CMK (cell line): ENCODE measurements at regions not wholly inside any gene's neighbourhood (a gene's known extent, or its start where the extent isn't known, plus 50 kb on each side); places are given as distances from the start of the nearest gene placed in this dataset.

Experiments used
- DNase-seq: peaks from one replicate; pipeline ENCODE4 v3.0.0-alpha.2; 2010; ENCODE audit warnings: low read depth

DNA sequence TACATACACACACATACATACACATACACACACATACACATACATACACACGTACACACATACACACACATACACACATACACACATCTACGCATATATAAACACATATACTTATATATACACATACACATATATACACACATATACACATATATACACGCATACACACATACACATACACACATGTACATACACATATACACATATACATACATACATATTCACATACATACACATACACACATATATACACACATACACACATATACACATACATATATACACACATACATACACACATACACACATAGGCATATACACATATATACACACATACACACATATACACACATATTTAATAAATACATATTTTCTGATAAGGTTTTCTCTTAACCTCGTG is 324.0 kb downstream of the RPS6KC1 start:
- no peak for DNase-seq

DNA sequence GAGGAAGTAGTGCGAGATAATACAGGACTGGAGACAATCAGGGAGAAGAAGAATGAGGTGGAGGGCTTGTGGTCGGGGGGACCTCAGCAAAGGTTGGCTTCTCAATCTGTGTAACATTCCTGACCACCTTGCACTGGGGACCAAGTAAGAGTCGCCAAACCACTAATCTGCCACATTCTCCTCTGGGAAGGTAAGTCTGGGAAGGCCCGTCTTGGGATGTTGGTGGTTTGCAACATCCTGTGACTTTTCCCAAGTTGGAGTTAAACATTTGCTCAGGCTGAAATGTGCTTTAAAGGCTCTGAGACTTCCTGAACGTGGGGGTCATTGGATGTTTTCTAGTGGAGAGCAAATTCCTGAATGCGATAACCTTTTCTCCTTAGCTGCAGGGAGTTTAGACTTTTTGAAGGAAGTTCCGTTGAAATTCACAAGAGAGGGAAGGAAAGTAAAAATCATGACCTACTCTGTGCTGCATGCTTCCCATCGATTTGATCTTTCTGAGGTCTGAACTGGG is 325.9 kb downstream of the RPS6KC1 start:
- DNase-seq: no peak

DNA sequence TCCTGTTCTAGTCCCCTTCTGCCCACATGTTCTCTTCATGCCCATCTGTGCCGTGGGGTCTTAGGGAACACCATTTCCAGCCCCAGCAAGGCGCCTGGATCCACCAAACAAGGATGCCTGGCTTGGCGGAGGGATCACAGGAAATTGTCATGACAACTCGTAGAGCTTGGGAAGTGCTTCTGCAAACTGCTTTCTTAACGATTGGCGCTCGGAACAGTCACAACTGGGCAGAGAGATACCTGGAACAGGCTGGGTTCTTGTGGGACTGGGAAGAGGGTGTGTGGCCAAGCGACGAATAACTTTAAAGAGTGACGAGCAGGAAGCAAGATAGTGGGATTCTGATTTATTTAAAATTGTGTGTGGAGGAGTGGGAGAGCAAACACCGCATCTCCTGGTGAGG is 329.8 kb downstream of the RPS6KC1 start:
- no peak for DNase-seq

DNA sequence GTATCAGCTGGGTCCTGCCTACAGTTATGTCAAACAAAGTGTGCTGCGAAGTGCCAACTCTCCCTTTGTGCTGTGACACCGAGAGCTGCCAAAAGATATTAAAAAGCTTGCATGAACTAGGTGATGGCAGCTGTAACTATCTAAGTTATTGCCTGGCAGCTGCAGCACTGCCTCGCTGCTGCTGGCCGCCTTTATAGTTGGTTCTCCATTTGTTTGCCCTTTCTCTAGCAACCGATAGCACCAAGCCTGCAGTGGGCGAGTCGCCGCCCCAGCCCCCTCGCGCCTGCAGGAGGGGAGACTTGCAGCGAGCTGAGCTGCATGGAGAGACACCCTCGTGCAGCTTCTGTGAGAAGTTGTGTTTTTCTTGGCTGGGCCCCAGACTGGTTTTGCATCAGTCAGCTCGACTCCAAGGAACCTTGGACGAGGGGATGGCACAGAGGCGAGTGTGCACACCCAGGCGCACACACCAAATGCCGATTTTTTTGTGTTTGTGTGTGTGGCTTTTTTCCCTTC is 330.6 kb downstream of the RPS6KC1 start:
- no peak for DNase-seq

DNA sequence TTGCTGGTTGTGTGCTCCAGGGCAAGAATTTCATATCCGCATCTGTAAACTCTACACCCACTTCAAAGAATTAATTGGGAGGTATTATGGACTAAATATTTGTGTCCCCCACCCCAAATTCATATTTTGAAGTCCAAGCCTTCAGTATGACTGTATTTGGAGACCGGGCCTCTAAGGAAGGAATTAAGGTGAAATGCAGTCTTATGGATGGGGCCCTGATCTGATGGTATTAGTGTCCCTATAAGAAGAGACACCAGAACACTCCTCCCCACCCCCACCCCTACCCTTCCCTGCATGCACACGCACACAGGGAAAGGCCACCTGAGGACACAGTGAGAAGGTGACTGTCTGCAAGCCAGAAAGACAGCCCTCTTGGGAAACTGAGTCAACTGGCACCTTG is 332.4 kb downstream of the RPS6KC1 start:
- no peak for DNase-seq

DNA sequence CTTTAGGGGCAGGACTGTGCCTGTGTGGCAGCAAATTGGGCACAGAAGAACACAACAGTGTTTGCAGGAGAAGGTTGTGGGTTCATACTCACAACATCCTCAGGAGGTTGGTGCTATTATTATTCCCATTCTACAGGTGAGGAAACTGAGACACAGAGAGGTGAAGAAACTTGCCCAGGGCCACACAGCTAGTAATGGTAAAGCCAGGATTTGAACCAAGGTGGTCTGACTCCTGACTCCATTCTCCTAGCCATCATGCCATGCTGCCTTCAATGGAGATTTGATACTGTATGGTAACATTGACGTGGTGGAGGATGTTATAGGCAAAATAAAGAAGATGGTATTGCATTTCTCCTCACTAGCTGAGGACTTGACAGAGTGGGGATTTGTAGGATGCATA is 334.2 kb downstream of the RPS6KC1 start:
- no peak for DNase-seq

DNA sequence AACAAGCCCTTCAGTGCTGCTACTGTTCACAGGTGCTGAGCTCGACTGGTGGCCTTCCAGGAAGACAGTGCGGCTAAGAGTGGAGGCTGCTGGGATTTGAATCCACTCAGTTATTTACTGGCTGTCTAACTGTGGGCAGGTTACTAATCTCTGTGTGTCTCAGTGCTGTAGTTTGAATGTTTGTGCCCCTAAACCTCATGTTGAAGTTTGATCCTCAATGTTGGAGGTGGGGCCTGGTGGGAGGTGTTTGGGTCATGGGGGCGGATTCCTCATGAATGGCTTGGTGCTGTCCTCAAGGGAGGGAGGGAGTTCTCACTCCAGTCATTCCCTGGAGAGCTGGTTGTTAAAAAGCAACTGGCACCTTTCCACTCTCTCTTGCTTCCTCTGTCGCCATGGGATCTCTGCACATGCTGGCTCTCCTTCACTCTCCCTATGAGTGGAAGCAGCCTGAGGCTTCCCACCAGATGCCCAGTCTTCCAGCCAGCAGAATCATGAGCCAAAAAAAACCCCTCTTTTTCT is 334.8 kb downstream of the RPS6KC1 start:
- DNase-seq: no peak

DNA sequence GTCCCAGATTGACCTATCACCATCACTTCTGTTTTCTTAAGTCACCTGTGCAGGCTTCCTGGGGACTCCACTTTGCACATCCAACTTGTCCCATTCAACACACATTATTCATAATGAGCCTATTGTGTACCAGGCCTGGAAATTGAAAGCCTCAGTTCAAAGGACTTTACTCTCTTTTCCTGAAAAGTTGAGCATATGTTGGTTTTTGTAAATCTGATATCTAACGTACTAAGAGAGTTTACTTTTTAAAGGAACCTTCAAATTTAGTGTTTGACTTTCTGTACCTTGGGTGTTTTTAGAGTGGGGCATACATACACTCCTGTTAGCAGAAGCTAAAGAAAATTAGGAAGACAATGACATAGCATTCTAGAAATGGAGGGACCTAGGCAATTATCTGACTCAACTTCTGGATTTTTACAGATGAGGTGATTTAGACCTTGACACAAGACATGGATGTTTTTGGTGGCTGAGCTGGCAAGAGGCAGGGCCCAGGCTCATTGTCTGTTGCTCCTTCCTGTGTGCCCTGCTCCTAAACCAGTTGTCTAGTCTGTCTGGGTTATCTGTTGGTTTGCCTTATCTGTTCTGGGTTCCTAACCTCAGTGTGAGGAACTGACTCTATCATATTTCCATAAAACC is 336.5 kb downstream of the RPS6KC1 start:
- DNase-seq: no peak

DNA sequence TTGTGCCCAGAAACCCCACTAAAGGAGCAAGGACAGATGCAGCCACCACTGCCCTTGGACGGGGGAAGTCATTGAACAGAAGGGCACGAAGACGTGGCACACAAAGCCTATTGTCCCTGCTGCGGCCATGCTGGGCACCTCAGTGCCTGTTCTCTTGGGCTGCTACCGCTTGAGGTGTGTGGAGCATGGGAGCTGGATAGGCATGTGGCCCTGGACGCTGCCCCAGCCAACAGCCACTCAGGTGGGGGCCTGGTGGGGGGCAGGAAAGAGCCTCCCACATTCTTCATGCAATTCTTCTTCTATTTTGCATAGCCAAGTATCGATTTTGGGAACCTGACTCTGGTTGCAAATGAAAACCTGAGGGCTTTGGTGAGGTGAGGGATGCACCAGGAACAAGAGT is 337.2 kb downstream of the RPS6KC1 start:
- DNase-seq: no peak

DNA sequence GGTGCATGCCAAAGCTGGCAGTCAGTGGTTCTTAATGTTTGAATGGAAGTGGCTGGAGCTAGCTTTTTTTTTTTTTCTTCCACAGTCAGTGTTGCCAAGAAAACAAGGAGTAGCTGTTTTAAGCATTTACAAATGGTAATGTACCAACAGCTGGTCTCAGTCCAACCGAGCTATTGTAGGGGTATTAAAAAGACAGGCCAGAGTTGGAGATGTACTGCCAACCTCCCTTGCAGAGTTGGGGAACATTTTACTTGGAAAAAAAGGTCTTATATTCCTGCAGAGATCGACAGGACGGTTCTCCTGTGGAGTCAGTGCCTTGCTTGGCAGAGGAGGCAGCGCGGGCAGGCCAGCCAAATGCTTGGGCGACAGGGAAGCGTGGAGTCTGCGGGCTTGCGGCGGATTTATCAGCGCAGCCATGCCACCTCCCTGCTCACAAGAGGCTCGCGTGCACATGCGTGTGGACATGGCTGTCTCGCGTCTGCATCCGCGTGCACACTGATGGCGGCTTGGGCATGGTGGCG is 338.1 kb downstream of the RPS6KC1 start:
- DNase-seq: no peak

DNA sequence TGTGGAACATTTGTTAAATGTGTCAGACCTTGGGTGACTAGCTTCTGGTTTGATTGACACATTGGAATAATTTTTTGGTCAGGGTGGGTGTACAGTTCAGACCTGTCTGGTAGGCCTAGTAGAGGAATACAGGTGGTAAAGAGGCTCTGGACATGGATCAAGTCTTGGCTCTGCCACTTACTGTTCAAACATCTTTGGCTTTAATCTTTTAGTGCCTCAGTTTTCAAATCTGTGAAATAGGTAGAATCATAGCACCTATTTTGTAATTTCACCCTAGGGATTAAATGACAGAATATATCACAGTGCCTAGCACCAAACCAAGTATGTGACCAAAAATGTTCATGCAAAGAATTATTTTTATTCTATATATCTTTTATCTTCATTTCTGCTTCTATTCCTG is 340.4 kb downstream of the RPS6KC1 start:
- DNase-seq: no peak

DNA sequence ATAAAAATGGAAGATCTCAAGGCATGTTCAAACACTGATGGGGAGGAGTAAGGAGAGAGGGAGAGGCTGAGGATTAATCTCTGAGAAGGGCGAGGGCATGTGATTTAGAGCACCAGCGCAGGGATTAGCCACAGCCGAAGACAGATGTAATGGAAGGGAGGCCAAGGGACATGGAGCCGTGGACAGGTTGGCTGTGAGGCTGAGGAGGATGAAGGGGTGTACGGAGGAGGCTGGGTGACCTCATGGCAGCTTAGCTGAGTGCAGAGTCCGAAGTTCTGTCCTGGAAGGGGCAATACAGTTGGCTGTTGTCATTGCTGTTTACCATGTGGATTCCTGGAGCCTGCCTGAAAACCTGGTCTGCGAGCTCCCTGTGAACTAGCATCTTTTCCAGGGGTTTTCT is 342.8 kb downstream of the RPS6KC1 start:
- DNase-seq: no peak

DNA sequence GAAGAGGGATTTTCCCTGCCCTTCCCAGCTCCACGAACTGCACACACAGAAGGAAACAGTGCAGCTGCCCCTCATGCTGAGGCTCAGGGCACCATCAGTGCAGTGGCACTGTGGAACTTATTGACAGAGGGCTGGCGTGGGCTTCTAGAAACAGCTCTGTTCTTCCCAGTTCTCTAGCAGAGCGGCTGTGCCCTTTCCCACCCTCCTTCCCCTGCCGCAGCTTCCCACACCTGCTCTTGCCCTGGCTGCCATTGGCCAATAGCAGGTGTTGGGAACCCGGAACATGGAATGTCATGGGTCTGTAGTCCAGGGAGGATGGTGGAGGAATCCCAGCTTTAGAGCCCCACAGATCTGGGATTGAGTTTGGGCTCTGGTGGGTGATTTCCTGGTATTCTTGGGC is 343.8 kb downstream of the RPS6KC1 start:
- no peak for DNase-seq

DNA sequence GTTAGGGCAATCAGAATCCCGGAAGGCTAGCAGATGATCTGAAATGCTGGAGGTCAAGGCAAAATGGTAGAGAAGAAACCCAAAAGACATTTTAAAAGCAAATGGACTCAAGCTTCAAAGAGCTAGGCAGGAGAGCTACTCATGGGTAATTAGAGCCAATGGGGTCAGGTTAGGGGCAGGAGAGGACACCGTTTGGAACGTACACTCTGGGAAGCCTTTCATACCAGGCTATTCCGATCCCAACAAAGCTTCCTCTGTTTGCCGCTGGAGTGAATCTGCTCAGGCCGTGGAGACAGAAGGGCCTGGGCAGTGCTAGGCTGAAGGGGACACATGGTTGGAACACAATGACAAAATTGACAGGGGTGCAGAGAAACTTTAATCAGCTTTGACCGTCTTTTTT is 346.6 kb downstream of the RPS6KC1 start:
- no peak for DNase-seq

DNA sequence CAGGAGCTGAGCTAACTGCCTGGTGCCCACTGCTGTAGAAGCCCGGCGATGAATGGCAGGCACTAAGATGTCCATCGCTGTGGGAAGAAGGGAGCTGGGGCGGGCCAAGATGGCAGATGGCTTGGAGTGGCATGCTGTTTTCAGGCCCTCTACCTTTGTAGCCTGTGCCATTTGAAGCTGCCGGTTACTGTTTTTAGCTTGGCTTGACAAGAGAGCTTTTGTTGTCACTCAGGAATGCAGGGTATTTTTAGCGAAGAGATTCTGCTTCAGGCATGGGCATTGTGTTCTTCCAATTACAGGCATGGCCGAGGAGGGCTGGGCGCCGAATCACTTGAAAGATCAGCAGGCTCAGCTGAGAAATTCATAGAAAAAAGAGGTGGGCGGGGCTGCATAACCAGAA is 348.7 kb downstream of the RPS6KC1 start:
- DNase-seq: no peak

DNA sequence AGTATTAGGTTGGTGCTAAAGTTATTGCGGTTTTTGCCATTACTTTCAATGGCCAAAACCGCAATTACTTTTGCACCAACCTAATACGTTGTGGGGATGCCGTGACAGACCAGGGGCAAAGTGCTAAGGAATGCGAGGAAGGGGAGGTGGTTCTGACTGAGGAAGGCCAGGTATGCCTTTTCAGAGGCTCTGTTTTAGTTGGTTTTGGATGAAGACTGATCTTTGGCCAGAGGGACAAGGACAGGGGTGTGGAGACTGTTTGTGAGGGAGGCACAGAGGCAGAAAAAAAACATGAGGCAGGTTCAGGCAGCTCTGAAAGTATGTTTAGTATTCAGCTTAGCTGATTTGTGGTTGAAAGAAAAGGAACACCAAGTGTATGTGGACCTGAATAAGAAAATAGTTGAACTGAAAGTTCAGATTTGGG is 358.2 kb downstream of the RPS6KC1 start:
- DNase-seq: no peak

DNA sequence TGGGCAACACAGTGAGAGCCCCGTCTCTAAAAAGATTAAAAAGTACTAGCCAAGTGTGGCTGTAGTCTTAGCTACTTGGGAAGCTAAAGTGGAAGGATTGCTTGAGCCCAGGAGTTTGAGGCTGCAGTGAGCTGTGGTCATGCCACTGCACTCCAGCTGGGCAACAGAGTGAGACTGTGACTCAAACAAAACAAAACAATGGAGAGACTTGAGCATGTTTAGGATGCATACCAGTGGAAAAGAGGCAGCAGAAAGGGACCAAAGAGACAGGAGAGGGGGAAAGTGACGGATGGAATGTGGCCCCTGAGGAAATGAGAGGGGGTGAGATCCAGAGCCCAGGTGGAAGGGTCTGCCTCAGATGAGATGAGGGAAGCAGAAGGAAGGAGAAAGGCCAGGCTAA is 358.9 kb downstream of the RPS6KC1 start:
- DNase-seq: no peak

DNA sequence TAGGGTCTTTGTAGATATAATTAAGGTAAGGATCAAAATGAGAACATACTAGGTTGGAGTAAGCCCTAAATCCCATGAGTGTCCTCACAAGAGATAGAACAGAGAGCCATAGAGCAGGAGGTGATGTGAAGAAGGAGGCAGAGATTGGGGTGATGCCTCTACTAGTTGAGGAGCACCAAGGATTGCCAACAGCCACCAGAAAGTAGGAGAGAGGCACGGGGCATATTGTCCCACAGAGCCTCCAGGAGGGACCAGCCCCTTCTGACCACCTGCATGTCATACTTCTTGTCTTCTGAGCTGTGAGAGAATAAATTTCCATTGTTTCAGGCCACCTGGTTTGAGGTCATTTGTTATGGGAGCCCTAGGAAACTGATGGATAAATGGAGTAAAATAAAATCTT is 363.3 kb downstream of the RPS6KC1 start:
- DNase-seq: no peak

DNA sequence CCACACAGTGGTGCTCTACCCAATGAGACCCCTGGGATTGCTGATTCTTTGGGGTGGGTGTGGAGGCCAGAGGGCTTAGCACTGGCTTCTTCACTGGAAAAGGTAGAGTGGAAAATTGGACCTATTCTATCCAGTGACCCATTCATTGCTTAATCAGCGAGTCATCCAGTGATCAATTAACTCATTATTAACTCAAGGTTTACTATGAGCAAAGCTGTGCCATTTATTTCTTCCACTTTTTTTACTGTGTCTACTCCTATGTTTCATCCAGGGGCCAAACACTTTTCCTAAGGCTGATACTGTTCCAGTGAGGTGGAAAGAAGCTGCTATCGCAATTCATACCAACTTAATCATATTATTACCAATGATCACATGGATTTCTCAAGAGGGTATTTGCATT is 363.9 kb downstream of the RPS6KC1 start:
- no peak for DNase-seq

DNA sequence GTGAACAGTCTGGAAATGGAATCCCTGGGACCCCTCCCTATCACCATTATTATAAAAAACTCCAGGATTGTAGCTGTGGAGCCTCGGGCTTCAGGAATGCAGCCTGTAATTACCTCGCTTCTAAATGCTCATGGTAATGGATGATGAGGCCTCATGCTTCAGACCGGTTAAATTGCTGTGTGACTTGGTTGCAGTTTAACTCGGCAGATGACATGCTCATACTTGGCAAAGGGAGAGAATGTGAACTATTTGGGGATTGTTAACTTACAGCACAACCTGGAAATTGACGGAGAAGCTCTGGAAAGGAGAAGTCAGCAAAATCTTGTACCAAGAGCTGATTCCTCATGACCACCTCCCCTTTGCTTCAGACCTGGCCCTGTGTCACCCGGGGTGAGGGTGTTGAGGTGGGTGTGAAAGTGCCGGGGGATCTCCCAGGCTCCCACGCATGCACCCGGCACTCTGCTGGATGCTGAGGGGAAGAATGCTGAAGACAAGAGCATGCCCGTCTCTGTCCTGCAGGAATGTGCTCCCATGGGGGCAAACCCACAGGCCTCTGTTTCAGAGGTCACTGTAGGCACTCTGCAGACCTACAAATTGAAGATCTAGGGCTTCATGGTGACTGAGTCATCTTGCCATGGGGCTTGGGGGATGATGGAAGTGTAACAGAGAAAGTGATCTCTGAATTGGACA is 364.8 kb downstream of the RPS6KC1 start:
- no peak for DNase-seq

DNA sequence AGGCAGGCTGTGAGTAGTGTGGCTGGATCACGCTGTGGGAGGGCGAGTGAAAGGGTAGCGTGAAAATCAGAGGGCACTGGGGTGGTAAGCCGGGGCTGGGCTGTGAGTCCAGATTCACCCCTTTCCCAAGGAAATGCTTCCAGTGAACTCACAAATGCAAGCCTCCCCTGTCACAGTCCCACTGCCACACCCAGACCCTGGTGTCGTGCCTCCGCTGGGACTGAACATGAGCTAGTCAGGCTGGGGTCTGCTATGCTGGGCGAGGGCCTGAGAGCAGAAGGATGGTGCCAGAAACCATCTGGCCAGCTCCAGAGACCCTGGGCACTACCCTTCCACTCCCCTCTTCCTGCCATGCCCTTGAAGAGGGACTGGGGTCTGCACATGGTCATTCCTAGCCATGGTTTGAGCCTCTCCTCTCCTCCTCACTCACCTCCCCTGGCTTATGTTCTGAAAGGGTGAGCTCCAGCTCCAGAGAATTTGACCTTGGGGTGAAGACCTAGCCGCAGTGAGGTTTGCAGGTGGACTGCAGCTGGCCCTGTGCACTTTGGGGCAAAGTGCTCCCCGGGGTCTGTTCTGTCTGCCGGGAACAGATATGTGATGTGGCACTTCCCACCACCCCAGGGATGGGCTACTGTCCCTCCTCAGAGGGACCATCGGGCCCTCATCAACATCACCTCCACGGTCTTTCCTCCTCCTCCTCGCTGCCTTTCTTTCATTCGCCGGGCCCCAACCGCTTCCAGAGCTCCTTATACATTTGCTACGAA is 365.6 kb downstream of the RPS6KC1 start:
- DNase-seq: no peak

DNA sequence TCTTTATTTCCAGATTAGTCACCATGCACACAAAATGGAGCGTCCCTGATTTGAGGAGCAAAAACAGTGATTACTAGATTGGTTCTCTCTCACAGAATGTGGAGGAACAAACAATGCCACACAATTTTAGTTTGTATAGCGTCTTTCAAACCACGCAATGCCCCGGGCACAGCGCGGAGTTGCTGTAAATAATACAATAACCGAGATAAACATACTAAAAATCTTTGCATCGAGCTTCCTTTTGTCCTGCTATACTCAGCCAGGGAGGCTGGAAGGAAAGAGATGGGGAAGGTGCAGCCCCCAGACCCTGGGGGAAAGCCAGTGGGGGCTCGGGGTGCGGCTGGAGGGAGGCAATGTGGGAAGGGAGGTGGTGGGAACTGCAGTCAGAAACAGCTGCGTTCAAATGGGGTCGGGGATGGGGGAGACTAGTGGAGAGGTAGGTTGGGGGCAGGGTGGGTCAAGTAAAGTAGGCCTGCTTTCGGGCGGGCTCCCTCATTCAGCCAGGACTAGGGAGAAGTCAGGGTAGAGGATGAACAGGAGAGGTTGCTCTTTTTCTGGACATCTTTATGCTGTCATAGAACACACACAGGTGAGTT is 366.3 kb downstream of the RPS6KC1 start:
- no peak for DNase-seq
